ENCODE measurements at regions not wholly inside any gene's neighbourhood (a gene's known extent, or its start where the extent isn't known, plus 50 kb on each side); places are given as distances from the start of the nearest gene placed in this dataset.

- TF ChIP-seq CTCF (conservative IDR thresholded peaks at IDR 0.05 in 1 of 2, IDR thresholded peaks at IDR 0.05 in 1 of 2; ENCODE audit: extremely low read depth in 1 of 2, insufficient read depth in 1 of 2, low read depth in 1 of 2, low read length in 2 of 2): no peak
- no peak for TF ChIP-seq EZH2 (IDR thresholded peaks at IDR 0.05; ENCODE audit: borderline replicate concordance, low read length)
These were observed 53.8 kb downstream of the ADM start for GRCh38 chr11:10358696-10359095.
